ENCODE measurements at regions not wholly inside any gene's neighbourhood (a gene's known extent, or its start where the extent isn't known, plus 50 kb on each side); places are given as distances from the start of the nearest gene placed in this dataset.
"Not testable (repeated sequence)": the region's sequence is repeated elsewhere in the genome, so short reads cannot be mapped to it uniquely, and the experiment has no call there.

- no peak for DNase-seq (ENCODE audit: low spot score)
Measured at GRCh38 chr1:68780919-68781318, 284.0 kb upstream of the DEPDC1 start.

DNA sequence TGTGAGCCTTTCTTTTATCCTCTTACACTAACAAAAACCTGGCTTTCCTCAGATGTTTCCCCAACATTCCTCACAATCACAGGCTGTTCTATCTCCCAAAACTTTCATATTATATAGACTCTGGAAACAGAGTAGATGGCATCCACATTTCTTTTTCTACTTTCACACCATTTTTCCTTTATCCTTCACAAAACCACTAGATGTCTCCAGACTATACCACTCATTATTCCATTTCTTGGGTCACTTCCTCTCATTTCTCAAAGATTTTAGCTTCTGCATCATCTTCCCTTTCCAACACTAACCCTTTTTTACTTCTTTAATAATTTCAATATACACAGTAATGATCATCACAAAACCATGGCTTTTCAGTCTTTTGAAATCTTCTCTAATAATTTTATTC, 286.0 kb upstream of the DEPDC1 start:
- DNase-seq (ENCODE audit: low spot score): no peak

- no peak for DNase-seq (ENCODE audit: low spot score)
Measured at GRCh38 chr1:68785328-68785727, 288.4 kb upstream of the DEPDC1 start.

GRCh38 chr1:68788762-68789161, 291.9 kb upstream of the DEPDC1 start:
- no peak for DNase-seq (ENCODE audit: low spot score)

DNA sequence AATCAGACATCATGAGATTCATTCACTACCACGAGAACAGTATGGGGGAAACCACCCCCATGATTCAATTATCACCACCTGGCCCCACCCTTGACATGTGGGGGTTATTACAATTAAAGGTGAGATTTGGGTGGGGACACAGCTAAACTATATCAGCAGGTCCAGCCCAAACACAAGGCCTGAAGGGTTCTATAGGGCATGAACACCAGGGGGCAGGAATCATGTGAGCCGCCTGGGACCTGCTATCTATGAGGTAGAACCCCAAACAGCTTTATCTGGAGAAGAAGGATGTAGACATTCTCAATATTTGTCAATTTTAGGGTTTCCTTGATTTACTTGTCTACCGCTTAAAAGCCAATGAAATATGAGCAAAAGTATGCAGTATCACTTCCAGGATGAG, 294.9 kb upstream of the DEPDC1 start:
- no peak for DNase-seq (ENCODE audit: low spot score)

GRCh38 chr1:68795956-68796355, 299.1 kb upstream of the DEPDC1 start:
- DNase-seq (ENCODE audit: low spot score): no peak

DNA sequence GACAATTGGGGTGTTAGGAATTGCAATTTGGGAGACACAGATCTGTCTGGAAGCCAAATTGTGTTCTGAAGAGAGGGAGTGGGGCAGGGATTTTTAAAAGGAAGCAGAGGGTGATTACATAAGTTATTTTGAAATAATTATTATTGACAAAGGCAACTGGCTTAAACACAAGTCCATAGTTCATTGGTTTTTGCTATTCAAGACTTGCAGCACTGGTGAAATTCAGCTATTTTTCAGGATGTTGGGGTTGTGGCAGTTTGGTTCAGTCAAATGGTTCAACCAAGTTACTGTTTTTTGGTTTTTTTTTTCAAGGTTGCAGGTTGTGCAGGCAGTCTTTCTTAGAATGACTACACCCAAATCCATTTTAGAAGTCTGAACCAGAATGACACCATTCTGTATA, 300.0 kb upstream of the DEPDC1 start:
- no peak for DNase-seq (ENCODE audit: low spot score)

GRCh38 chr1:68798071-68798470, 301.2 kb upstream of the DEPDC1 start:
- DNase-seq (ENCODE audit: low spot score): no peak

- DNase-seq (ENCODE audit: low spot score): peak; percentile 11
Measured at GRCh38 chr1:68799096-68799495, 302.2 kb upstream of the DEPDC1 start.

- DNase-seq (ENCODE audit: low spot score): no peak
Measured at GRCh38 chr1:68800182-68800581, 303.3 kb upstream of the DEPDC1 start.

DNA sequence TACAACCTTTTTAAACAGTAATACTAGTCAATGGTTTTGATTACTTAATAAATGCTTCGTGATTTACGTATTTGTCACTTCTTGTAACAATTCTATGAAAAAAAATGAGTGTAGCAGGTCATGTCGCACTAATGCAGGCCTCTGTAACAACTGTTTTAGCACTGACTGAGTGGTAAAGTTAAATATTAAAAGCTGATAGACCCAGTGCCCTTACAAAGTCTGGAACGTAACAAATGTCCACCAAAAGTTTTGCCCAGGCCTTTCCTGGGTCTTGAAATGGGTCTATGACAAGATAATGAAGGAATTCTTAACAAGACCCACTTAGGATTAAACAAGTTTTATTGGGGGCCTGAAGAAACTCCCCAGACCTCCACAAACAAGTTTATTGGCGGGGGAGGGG, 304.6 kb upstream of the DEPDC1 start:
- no peak for DNase-seq (ENCODE audit: low spot score)

GRCh38 chr1:68805097-68805641, 308.3 kb upstream of the DEPDC1 start:
- no peak for DNase-seq (ENCODE audit: low spot score)

DNA sequence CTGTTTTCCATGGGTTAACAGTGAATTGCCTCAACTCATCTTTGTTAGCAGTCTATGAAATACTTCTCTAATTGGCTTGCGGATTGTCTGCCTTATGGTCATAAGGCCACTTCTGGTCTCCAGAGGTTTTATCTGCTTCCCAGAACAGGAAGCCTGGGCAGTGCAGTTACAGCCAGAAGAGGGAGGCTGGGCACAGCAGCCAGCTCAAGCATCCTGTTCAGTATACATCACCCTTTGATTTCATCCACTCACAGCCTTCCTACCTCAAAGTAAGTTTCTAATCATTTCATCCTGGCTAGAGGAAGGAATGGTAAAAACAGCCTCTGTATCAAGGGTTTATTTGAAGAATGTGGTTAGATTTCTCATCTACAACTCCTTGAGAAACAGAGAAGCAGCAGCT, 311.5 kb upstream of the DEPDC1 start:
- peak; percentile 74 for DNase-seq (ENCODE audit: low spot score)

DNA sequence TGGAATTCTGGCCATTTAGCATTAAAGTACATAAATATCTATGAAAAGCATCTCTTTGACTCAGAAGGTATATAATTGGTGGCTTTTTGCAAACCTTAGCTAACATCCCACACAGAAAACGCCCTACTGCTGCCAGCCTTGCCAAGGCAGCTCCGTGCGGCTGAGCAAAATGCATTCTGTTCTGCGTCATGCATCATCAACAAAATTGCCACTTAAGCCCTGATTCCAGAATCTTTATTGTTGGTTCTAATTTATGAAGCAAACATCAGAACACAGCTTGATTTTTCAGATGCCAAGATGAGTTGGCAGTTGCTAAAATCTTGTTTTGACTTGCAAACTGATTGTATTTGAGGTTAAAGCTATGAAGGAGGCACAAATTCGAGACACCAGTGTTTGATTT, 314.9 kb upstream of the DEPDC1 start:
- peak; percentile 12 for DNase-seq (ENCODE audit: low spot score)

DNA sequence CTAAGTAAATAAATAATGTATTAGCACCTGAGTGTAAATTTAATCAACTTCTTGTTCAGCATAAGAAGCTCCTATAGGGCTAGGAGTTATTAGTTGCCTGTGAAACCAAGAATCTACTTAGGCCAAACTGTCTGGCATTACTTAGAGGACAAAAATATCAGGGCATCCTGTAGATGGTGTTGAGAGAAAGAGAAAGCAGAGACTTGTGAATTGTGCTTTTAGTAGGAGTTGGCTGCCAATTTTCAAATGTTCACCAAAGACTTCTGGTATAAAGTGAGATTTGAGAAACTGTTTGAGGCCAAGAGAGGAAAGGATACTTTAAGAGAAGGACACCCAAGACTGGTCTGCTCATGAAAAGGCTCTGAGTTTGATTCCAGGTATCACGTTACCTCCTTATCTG, 315.5 kb upstream of the DEPDC1 start:
- peak; percentile 62 for DNase-seq (ENCODE audit: low spot score)

DNA sequence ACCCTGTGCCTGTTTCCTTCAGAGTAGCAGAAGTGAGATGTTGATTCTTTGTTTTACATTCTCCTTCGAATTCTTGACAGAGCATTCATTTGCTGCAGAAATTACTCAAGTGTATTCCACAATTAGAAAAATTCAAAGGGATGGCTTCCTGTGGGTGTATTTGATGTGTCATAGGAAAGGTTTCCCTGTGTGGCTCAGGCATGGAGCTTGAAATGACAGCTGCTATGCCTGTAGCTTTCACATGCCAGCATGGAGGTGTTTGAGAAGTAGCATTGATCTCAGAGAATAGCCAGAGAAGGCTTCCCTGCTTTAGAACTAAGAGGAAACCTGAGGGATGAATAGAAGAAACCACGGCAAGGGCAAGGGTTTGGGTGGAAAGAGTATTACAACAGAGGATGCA, 317.2 kb upstream of the DEPDC1 start:
- DNase-seq (ENCODE audit: low spot score): no peak

DNA sequence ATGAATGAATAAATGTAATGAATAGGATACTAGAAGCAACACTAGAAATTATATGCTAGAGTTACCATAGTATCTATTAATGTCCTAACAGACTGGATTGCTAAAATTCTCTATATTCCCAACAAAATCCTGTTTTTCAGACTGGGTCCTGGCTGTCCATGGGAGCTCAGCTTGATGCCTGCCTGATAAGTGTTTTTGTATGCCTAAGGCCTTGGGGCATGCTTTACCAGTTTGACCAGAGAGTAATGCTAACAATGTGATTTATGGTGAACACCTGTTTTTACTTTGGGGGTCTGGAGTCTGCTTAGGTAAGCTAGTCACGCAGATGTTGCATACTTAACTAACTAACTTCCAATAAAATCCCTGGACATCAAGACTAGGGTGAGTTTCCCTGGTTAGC, 318.8 kb upstream of the DEPDC1 start:
- no peak for DNase-seq (ENCODE audit: low spot score)

DNA sequence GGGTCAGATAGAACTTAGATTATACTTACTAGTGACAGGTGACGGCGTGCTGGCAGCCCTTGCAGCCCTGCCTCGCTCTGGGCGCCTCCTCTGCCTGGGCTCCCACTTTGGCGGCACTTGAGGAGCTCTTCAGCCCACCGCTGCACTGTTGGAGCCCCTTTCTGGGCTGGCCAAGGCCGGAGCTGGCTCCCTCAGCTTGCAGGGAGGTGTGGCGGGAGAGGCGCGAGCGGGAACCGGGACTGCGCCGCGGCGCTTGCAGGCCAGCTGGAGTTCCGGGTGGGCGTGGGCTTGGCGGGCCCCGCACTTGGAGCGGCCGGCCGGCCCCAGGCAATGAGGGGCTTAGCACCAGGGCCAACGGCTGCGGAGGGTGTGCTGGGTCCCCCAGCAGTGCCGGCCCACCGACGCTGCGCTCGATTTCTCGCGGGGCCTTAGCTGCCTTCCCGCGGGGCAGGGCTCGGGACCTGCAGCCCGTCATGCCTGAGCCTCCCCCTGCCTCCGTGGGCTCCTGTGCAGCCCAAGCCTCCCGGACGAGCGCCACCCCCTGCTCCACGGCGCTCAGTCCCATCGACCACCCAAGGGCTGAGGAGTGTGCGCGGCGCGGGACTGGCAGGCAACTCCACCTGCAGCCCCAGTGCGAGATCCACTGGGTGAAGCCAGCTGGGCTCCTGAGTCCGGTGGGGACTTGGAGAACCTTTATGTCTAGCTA, 320.8 kb upstream of the DEPDC1 start:
- DNase-seq (ENCODE audit: low spot score): not testable (repeated sequence)

- DNase-seq (ENCODE audit: low spot score): no peak
Measured at GRCh38 chr1:68819190-68819829, 322.4 kb upstream of the DEPDC1 start.

DNA sequence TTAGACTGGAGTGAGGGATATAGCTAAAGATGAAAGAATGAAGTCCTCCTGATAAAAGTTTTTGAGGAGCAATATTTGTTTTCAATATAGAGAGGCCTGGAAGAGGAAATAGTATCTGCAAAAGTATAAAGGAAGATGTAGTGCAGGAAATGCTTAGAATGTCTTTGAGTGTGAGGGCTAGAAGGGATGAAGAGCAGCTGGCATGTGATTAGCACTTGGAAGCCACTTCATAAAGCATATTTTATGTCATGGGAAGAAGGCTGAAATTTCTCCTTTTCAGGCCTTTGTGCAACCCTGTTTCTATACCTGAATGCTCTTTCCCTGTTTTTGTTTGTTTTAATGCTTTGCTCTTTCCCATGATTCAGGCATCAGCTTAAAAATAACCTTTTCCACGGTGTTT, 323.3 kb upstream of the DEPDC1 start:
- peak; percentile 40 for DNase-seq (ENCODE audit: low spot score)

GRCh38 chr1:68826836-68827235, 330.0 kb upstream of the DEPDC1 start:
- no peak for DNase-seq (ENCODE audit: low spot score)

DNA sequence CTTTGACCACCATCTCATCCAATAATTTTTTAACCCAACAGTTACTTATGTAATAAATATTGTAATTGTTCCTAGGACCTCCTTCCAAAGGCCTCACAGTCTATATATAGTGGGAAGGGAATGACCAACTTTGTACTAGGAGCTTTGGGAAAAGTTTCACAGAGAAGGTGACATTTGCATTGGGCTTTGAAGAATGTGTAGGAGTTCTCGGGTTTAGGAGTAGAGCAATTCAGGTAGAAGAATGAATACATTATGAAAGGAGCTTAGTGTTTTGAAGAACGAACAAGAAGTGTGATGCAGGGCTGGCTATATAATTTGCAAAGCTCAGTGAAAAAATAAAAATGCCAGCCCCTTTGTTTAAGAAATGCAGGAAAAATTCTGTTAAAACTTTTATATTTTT, 330.4 kb upstream of the DEPDC1 start:
- no peak for DNase-seq (ENCODE audit: low spot score)

GRCh38 chr1:68828013-68828412, 331.1 kb upstream of the DEPDC1 start:
- no peak for DNase-seq (ENCODE audit: low spot score)

Data from umbilical cord (tissue), 1 donor.